GM12891 (cell line): ENCODE measurements at regions not wholly inside any gene's neighbourhood (a gene's known extent, or its start where the extent isn't known, plus 50 kb on each side); places are given as distances from the start of the nearest gene placed in this dataset.

ENCODE experiments used
- POLR2A ChIP-seq: IDR thresholded peaks from 2 replicates; pipeline ENCODE4 v1.6.1; 2011; ENCODE audit warnings: low read depth, low read length, control low read depth
- SPI1 ChIP-seq: IDR thresholded peaks from 2 replicates; pipeline ENCODE4 v1.6.1; 2011; ENCODE audit warnings: low read depth, low read length, control low read depth
- TAF1 ChIP-seq: IDR thresholded peaks from 2 replicates; pipeline ENCODE4 v1.6.1; 2011; ENCODE audit warnings: low read depth, low read length, control low read depth

DNA sequence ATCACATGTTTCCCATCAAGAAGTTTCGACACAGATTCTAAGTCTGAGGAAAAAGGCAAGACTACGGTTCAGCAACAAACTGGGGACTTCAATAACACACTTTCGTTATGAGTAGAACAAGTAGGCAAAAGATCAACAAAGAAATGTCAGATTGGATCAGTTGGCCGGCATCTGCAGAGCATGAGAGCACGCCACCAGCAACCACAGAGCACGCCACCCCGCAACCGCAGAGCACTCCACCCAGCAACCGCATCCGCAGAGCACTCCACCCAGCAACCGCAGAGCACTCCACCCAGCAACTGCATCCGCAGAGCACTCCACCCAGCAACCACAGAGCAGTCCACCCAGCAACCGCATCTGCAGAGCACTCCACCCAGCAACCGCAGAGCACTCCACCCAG, 89.7 kb upstream of the FAM20C start:
- TF ChIP-seq SPI1 (no peak), TAF1 (no peak), POLR2A (no peak)
